SK-N-MC (cell line): ENCODE measurements at regions not wholly inside any gene's neighbourhood (a gene's known extent, or its start where the extent isn't known, plus 50 kb on each side); places are given as distances from the start of the nearest gene placed in this dataset.

Experiments used
- EZH2 ChIP-seq: fragments of 200-600 bp; sonication (generic); IDR thresholded peaks from one replicate; pipeline ENCODE4 v1.6.1; 2017; ENCODE audit warnings: antibody characterized with exemption
- POLR2AphosphoS5 ChIP-seq: IDR thresholded peaks from 2 replicates; pipeline ENCODE4 v1.6.1; 2012; ENCODE audit warnings: mild to moderate bottlenecking, low read depth, low read length, borderline replicate concordance

GRCh38 chr2:41935825-41936224, 112.0 kb upstream of the PKDCC start:
- no peak for TF ChIP-seq POLR2AphosphoS5
- TF ChIP-seq EZH2, result no peak
